Cardiac septum (tissue), 1 donor: ENCODE measurements at regions not wholly inside any gene's neighbourhood (a gene's known extent, or its start where the extent isn't known, plus 50 kb on each side); places are given as distances from the start of the nearest gene placed in this dataset.
"Not testable (repeated sequence)": the region's sequence is repeated elsewhere in the genome, so short reads cannot be mapped to it uniquely, and the experiment has no call there.

Experiments used
- DNase-seq: peaks from one replicate; pipeline ENCODE4 v3.0.0-alpha.2; 2020; ENCODE audit warnings: low spot score
- intact Hi-C: fragments of 100-400 bp; cut with DNase I; formaldehyde crosslinking; loops from one replicate; pipeline ENCODE4 v1.14.0; 2022
- donor health status: DM: no; HTN: no; CAD: no.

DNA sequence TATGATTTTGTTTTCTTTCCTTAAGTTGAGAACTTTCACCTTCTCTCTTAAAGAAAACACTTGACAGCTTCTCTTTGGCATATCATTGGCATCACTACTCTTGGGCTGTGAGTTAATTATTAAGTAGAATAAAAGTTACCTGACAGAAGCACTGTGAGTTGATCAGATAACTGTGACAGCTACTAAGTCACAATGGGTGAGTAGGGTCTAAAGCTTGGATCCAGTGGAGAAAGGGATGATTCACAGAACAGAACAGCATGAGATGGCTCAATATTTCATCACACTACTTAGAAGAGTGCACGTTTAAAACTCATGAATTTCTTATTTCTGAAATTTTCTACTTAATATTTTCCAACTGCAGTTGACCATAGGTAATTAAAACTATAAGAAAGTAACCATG is 268.5 kb upstream of the NMUR2 start:
- no peak for DNase-seq
- intact Hi-C loops = no loop called here

DNA sequence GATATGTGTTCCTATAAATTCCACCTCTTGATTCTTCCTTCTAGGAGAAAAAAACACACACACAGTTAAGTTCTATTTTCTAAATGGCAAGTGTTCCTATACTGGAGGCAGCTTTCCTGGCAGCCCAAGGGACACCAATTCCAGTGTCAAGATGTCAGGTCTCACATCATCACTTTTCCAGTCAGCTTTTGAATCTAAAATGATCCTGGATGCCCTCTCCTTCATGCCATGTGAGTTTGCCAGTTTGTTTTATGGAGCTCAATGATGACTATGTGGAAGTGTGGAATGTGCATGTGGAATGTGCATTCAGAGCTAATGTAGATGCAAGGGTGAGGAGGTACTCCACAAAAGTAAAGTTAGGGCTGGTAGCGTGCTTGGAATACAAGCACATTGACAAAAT is 269.3 kb upstream of the NMUR2 start:
- intact Hi-C loops = no loop called here
- DNase-seq = no peak

DNA sequence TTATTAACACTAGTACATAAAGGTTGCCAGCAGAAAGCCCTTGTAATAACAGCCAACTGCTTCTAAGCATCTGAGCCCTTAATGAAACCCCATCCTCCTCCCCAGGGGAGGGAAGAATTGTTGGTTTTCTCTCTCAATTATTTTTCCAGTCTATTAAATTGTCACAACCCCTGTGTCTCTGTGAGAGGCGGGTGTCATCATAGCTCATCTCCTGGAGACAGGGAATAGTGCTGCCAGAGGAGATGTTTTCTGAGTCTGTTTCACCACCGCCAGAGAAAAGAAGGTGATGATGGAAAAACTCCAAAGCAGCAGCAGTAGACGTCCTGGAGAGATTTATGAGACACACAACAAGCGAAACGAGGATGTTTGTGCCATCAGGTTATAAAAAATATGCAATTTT is 271.1 kb upstream of the NMUR2 start:
- DNase-seq = no peak
- intact Hi-C loops = no loop called here

DNA sequence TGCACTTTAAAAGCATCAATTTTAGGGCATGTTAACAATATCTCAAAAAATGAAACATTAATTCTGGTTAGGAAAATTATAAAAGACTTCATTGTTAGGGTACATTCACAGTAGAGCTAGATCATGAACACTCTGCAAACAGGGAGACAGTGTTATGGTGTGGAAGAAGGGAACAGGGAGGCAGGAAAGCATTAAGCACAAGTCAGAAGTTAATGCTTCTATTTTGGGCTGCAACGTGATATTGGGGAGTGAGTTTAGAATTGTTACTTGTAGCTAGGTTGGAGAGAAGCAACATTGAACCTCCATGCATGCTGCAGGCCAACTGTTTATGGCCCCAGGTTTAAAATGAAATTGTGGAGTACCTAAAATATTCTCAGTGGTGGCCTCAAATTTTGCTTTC is 278.1 kb upstream of the NMUR2 start:
- intact Hi-C loops = no loop called here
- DNase-seq = no peak

DNA sequence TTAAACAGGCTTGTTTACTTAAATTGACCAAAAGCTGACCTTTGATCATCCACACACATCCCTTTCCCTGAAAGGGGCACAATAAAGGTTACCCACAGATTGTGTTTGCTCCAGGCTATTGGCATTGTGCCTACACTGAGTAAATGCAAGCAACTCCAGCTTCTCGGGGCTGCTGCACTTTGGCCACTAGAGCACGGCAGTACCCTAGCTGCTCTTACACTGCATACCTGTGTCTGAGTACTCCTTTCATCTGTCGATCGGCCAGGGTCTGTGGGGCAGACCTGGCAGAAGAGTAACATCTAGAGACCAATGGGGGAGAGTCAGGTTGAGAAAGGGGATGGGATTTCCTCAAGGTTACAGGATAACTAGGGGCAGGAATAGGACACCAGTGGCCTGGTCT is 281.9 kb upstream of the NMUR2 start:
- intact Hi-C loops = no loop called here
- DNase-seq = no peak

DNA sequence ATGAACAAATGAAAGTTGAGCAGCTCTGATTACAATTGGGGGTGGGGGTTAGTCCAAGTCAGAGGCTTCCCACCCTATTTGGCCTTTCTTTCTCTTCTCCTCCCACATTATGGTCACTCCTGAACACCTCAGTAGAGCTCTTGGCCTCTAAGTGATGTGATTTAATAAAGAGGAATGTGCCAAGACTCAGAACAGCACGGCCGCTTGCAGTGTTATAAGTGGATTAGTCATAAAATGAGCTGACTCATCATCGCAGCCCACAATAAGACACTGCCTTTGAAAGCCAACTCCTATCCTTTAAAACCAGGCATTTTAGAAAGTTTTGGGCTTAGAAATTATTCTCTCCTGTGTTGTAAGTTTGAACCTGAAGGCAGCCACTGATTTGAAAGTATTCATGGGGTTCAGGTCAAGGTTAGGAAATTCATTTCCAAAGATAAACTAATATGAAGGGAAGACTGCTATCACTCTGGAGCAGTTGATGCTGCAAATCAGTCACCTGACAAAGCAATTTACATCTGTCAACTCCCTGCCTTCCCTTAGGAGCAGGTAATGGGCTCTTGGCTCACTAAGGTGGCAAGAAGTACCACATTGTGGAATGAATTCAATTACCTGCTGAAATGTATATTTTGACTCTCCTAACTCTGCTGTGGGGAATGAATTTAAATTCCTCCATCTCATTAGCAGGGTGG is 283.6 kb upstream of the NMUR2 start:
- no peak for DNase-seq
- intact Hi-C loops = no loop called here

DNA sequence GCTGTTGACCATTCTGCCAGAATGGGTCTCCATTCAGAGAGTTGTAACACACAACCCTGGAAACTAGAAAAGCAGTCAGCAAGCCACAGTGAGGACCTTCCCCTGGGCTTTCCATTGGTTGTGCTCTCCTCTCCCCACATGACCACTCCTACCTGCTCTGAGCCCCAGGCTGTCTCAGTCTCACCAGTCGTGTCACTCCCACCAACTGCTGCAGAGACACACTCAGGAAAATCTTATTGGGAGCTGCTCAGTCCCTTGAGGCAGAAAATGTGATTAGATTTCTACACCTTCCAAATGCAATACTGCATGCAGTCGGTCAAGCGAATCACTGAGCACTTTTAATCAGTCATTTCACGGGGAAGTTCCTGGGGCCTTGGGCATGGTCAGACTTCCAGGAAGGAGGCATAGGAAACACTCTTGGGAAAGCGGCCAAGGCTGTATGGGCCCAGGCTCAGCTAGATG is 284.2 kb upstream of the NMUR2 start:
- DNase-seq = no peak
- intact Hi-C loops = no loop called here

DNA sequence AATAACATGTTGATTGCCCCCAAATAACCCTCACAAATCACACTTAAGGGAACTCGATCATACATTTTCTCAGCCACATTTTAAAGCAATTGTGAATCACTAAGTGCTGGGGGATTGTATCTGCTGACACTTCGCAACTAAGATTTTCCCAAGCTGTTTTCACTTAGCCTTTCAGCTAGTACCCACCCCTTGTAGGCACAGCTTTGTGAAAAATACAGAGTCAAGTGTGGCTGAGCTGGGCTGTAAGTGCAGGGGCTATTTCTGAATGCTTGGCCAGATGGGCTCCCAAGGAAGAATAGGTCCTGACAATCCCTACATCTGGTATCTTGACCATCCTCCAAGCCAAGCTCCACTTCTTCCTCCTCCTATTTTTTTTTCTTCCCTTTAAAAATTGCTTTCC is 289.2 kb upstream of the NMUR2 start:
- DNase-seq = no peak
- intact Hi-C loops = no loop called here

DNA sequence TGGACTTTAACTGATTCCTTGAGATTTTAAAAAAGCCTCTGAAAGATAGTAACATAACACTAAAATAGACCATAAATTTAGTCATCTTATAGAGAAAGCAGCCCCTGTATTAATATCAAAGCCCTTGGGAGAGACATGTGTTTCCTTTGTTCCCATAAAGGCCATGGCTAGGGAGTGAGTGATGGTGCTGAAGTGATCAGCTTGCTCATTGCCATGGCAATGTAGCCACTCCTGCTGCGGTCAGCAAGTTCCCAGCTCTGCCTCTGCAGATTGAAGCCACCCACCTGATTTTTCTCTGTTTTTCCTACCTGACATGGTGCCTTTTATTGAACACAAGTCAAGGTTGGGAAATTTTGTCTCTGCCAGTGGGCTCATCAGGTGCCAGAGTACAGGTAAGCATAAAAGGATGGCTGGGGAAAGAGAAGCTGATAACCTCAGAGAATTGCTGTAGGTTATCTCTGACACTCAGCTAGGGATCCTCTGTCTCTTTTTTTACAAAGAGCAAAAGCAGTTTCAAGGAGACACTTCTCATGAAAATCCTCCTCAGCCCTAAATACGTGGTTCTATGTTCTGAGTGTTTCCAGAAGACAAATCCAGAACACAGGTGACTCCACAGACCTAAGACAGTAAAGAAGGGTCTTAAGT is 296.3 kb upstream of the NMUR2 start:
- intact Hi-C loops = no loop called here
- DNase-seq = no peak

DNA sequence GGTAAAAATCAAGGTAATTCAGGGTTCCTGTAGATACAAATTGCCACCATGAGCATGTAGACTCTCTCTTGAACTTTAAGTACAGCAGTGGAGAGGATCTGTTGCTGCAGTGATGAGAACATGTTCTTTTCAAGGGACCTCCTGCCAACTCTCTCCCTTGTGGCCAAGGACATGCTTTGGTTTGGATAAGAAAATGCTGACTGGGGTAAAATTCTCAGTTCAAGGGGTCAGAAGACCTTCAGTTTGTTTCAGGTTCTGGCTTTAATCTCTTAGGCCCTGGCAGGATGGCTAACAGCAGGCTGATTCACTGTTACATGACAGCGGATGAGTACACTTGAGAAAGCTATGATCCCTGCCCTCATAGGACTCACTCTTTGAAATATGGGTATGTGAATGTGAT is 299.2 kb upstream of the NMUR2 start:
- intact Hi-C loops = no loop called here

DNA sequence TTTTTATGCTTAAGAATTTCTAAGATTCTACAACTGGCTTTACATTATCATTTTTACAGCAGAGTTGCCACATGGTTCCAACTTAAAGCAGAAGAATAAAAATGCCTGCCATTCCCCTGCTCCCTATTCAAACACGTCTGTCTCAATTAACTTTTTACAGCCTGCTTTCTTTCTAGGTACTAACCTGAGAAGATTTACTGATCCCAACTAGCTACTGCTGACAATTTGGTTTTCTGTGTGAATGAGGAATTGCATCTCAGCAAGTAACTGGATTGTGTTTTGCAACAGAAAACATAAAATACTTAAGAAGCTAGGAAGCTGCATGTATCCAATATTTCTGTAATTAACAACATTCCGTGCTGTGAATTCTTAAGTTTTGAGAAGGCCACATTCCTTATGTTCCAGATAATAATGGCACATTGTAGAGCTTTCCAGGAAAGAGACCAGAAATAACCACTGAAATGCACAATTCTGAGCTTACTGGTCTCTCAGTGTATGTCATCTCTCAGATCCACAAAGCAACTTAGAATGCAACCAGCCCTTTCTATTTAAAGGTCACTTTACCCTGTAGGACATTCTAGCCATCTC is 306.8 kb upstream of the NMUR2 start:
- intact Hi-C loops = no loop called here
- DNase-seq = no peak

More for the DNA sequence above, 299.2 kb upstream of the NMUR2 start:
- DNase-seq = no peak

DNA sequence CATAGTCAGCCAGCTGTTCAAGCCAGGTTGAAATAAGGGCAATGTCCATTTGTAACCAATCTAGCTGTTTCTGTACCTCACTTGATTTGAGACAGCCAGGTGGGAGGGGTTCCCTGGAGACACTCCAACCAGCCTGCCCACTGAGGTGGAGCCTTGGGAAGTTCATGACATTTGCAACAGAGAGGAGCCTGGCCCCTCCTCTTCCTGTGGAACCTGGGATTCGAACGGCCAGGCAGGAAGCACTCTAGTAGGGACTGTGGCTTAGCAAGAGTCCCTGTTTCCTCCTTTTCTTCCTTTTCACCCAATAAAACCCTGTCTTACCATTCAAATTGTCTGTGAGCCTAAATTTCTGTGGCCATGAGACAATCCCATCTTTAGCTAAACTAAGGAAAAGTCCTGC is 312.3 kb upstream of the NMUR2 start:
- intact Hi-C loops = no loop called here
- no peak for DNase-seq

DNA sequence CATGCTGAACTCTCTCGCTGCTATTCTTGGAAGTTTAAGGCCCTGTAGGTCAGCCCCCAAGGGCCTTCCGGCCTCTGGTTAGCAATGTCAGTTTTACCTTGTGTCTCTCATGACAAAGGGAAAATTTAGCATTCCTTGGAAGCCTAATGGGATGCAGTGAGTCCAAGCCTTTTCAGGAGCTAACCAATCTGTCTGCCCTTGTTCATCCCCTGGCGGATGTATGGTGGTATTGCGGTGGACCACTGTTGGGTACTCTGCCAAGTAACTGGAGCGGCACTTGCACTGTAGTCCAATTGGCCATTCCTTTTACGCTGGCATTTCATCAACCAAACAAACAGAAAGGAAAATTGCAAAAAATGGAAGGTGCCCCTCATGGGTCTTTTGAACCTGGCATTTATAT is 318.4 kb upstream of the NMUR2 start:
- intact Hi-C loops = no loop called here

DNA sequence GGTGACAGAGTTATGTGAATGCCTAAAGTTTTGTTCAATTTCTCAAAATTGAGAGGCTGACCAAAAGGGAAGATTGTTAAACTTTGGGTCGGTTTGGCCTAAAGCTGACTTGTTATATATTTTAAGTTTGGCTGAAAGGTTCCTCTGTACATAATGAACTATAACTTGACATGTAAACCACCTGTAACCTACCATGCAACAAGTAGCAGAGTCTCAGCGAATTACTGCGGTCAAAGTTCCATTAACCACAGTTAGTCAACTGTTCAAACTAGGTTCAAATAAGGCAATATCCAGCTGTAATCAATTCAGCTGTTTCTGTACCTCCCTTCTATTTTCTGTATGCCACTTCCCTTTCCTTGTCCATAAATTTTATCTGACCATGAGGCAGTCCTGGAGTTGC is 325.1 kb upstream of the NMUR2 start:
- intact Hi-C loops = no loop called here
- DNase-seq = no peak

More for the DNA sequence above, 318.4 kb upstream of the NMUR2 start:
- no peak for DNase-seq

DNA sequence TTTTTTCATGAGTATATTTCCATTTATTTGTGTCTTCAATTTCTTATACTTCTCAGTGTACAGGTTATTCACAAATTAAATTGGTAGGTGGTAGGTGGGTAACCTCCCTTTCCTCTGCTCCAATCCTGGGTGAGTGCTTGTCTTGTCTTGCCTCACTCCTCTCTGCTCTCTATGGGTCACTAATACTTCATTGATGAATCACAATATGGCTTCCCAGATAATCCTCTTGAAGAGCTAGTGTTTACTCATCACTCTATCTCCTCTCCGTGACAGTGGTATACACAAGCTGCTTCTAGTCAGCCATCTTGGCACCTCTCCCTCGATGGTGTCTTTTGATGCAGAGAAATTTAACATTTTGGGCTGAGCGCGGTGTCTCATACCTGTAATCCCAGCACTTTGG is 331.8 kb upstream of the NMUR2 start:
- DNase-seq = no peak
- intact Hi-C loops = no loop called here

DNA sequence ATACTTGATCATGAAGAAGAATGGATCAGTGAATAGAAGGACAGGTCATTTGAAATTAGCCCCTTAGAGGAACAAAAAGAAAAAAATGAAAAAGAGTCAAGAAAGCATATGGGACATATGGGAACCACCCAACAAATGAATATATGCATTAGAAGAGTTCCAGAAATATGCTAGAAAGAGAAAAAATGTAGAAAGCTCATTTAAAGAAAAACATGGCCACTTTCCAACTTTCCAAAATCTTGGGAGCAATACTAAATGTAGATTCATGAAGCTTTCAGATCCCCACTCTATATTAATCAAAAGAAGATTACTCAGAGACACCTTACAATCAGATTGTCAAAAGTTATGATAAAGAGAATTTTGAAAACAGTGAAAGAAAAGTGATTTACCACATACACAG is 334.8 kb upstream of the NMUR2 start:
- no peak for DNase-seq
- intact Hi-C loops = no loop called here

DNA sequence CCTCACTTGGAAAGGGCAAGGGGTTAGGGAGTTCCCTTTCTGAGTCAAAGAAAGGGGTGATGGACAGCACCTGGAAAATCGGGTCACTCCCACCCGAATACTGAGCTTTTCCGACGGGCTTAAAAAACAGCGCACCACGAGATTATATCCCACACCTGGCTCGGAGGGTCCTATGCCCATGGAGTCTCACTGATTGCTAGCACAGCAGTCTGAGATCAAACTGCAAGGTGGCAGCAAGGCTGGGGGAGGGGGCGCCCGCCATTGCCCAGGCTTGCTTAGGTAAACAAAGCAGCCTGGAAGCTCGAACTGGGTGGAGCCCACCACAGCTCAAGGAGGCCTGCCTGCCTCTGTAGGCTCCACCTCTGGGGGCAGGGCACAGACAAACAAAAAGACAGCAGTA is 336.0 kb upstream of the NMUR2 start:
- DNase-seq, intact Hi-C loops: not testable (repeated sequence)

DNA sequence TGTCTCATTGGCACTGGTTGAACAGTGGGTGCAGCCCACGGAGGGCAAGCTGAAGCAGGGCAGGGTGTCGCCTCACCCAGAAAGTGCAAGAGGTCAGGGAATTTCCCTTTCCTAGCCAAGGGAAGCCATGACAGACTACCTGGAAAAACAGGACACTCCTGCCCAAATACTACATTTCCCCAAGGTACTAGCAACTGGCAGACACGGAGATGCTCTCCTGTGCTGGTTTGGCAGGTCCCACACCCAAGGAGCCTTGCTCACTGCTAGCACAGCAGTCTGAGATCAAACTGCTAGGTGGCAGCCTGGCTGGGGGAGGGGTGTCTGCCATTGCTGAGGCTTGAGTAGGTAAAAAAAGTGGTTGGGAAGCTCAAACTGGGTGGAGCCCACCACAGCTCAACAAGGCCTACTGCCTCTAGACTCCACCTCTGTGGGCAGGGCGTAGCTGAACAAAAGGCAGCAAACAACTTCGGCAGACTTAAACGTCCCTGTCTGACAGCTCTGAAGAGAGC is 382.7 kb upstream of the NMUR2 start:
- intact Hi-C loops, DNase-seq: not testable (repeated sequence)

DNA sequence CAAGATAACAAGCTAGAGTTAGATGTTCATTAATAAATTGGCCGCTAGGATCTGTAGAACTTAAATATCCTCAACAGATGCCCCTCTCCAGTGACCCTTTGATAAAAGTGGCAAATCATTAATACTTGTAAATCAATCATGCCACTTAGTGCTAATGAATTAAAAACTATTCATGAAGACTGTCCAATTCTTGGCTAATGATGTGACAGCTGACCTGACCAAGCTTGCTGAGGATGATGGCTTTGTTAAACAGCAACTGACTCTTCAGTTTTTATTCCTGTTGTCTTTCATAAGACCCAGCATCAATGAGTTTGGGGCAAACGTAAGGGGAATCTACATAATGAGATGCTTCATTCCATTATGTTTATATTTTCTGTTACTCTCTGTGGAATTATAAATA is 396.8 kb upstream of the NMUR2 start:
- intact Hi-C loops = no loop called here
- no peak for DNase-seq

DNA sequence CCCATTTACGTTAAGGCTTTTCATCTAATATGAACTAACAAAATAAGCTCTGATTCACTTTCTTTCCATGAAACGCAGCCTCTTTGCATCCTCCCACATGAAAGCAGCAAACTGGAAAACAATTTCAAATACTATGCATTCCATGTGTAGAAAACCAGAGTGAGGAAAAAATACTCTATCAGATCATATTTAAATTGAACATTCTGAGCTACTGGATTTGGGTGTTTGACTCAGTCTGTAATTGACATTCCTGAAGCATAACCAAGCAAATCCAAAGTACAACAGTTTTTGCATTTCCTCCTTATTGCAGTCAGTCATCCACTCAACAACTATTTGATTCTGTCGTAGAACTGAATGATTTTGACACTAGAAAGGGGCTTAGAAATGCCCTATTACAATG is 399.1 kb upstream of the NMUR2 start:
- intact Hi-C loops = no loop called here
- no peak for DNase-seq

DNA sequence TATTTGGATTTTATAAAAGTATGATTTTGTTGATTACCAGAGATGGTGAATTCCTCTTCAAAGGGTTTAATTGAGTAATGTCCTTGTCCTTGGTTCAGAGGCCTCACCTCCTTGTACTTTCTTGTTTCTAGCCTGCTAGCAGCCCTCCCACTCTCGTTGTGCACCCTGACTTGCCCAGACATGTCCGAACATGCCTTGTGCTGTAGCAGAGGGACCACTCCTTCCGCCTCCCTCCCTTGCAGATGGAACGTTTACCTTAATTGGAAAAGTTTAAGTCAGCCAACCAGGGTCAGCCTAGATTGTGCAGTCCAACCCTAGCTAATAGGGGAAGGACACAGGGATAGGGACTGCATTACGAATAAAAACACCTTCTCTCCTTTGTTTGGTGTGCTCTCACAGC is 406.9 kb upstream of the NMUR2 start:
- DNase-seq = no peak
- intact Hi-C loops = no loop called here
